ENCODE measurements at regions not wholly inside any gene's neighbourhood (a gene's known extent, or its start where the extent isn't known, plus 50 kb on each side); places are given as distances from the start of the nearest gene placed in this dataset.
"Not testable (repeated sequence)": the region's sequence is repeated elsewhere in the genome, so short reads cannot be mapped to it uniquely, and the experiment has no call there.

DNA sequence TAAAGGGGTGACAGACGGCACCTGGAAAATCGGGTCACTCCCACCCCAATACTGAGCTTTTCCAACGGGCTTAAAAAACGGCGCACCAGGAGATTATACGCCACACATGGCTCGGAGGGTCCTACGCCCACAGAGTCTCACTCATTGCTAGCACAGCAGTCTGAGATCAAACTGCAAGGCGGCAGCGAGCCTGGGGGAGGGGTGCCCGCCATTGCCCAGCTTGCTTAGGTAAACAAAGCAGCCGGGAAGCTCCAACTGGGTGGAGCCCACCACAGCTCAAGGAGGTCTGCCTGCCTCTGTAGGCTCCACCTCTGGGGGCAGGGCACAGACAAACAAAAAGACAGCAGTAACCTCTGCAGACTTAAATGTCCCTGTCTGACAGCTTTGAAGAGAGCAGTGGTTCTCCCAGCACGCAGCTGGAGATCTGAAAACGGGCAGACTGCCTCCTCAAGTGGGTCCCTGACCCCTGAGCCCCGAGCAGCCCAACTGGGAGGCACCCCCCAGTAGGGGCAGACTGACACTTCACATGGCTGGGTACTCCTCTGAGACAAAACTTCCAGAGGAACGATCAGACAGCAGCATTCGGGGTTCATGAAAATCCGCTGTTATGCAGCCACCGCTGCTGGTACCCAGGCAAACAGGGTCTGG is 162.8 kb upstream of the GJE1 start:
- not testable (repeated sequence) for DNase-seq (ENCODE audit: low read depth, low spot score)

DNA sequence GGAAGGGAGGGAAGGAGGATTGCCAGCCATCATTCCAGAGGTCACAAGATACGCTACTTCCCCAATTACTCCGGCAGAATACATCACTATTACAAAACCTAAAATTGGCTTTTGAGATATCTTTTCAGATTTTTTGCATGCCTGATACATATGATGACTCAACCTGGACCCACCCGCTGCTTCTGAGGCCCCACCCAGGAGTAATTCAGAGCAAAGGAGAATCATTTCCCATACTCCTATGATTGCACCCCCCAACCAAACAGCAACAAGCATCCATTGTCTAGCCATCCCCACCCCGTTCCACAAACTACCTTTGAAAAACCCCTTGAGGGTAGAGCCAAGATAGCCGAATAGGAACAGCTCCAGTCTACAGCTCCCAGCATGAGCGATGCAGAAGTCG is 163.5 kb upstream of the GJE1 start:
- DNase-seq (ENCODE audit: low read depth, low spot score): no peak

DNA sequence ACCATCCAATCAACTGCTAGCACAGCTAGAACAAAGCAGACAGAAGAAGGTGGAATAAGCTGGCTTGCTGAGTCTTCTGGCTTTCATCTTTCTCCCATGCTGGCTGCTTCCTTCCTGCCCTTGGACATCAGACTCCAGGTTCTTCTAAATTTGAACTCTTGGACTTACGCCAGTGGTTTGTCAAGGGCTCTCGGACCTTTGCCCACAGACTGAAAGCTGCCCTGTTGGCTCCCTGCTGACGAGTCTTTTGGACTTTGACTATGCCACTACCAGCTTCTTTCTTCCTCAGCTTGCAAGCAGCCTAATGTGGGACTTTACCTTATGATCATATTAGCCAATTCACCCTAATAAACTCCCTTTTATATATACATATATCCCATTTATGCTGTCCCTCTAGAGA is 164.1 kb upstream of the GJE1 start:
- no peak for DNase-seq (ENCODE audit: low read depth, low spot score)

DNA sequence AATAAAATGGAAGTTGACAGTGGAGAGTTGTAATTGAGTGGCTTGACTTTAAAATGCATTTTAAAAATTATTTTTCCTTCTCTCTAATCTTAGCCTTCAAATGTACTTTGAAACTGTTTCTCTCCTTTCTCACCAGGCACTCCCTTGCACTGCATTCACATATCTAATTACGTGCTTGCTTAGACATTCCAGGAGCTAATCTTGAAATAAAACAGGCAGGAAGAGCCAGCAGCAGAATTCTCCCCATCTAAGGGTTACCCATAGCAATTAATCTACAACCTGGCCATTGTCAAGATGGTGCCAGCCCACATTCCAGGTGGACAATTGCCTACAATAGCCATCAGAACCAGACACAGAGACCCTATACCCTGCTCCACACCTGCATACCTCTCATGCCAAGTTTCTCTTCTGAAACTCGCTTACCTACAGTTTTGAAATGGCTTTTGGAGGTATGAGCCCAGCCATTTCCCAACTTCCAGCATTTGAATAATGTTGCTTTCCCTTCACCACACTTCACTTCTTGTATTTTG is 167.6 kb upstream of the GJE1 start:
- no peak for DNase-seq (ENCODE audit: low read depth, low spot score)

DNA sequence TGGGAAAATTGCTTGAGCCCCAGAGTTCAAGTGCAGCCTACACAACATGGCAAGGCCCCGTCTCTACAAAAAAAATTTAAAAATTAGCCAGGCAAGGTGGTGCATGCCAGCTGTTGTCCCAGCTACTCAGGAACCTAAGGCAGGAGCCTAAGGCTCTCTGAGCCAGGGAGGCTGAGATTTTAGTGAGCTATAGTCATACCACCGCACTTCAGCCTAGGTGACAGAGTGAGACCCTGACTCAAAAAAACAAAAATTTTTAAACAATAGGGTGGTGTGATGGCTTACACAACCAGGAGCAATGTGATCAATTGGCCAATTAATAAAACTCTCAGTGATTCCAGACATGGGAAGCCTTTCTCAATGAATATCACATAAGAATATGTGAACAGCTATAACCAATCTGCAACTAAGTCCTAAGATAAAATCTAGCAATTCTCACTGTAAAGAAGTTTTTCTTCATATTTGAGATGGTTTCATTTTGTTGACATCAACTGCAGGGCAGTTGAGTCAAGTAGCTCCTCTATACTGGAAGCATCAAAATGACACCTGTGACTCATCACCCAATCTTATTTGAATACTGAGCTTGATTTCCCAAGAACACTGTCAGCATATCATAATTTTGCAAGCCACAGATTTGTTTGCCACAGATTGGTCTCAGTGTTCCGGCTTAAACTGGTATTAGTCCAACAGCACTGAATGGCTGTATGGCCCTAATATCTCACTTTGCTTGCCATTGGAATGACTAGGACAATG is 169.0 kb upstream of the GJE1 start:
- DNase-seq (ENCODE audit: low read depth, low spot score): no peak

DNA sequence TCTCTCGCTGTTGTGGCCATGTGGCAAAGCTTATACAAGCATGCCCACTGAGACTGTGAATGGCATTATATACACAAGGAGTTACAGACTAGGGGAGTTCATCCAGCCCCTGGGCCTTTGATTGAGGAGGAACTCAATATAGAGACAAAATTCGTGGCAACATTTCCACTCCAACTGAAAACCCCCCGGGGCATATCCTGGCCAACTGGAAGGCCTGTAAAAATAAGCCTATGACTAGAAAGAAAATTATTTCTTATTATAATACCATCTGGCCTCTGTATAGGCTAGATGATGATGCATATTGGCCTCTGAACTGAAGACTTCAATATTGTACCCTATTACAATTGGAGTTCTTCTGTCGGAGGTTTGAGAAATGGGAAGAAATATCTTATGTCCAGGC is 175.5 kb upstream of the GJE1 start:
- no peak for DNase-seq (ENCODE audit: low read depth, low spot score)

DNA sequence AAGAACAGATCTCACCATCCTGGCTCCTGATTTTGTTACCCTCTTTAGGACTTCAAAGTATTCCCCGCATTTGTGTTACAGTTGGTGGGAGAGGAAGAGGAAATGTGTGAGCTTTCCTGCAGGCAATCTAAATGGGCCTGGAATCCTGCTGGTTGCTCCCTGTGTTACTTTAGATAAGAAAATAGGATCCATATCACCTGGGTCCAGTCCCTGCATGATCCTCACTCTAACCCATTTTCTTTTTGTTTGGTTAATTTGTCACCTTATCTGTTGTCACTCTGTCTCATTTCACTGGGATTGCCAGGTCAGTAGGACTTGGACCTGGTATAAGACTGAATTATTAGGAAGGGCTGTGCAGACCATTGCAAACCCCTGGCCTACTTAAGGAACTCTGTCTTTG is 175.9 kb upstream of the GJE1 start:
- DNase-seq (ENCODE audit: low read depth, low spot score): no peak

DNA sequence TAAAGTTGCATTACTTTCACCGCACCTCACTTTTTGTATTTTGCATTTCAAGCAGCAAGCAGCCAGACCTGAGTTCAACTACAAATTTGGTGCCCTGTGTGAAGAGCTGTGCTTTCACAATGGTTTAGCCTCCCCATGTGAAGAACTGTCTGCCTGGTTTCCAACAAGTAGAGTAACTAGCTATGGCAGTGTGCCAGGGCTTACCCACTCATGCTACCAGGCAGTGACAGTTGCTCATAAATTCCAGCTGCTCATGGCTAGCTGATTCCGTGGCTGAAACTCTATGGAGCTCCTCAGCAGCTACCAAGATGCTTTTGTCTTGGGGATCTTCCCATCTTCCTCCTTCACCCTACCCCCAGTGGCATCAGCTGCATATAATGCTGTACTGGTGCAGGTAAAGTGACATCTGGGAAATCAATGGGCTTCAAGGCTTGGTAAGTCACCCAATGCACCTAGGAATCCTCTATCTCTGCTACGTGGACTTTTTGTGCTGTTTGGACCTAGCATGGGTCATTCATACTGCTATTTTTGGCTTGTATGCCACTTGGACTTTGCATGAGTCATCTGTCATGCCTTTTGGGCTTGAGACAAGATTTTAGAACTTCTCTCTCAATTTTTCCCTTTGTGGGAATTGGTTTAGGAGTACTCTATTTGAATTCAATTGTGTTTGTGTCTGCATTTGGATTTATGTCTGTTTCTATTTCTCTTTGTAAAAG is 176.5 kb upstream of the GJE1 start:
- DNase-seq (ENCODE audit: low read depth, low spot score): no peak

DNA sequence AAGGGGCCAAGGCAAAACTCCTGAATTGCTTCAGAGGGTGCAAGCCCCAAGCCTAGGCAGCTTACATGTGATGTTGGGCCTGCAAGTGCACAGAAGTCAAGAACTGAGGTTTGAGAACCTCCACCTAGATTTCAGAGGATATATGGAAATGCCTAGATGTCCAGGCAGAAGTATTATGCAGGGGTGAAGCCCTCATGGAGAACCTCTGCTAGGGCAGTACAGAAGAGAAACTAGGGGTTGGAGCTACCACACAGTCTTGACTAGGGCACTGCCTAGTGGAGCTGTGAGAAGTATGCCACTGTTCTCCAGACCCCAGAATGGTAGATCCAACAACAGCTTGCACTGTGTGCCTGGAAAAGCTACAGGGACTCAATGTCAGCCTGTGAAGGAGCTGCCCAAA is 179.7 kb upstream of the GJE1 start:
- DNase-seq (ENCODE audit: low read depth, low spot score): no peak

DNA sequence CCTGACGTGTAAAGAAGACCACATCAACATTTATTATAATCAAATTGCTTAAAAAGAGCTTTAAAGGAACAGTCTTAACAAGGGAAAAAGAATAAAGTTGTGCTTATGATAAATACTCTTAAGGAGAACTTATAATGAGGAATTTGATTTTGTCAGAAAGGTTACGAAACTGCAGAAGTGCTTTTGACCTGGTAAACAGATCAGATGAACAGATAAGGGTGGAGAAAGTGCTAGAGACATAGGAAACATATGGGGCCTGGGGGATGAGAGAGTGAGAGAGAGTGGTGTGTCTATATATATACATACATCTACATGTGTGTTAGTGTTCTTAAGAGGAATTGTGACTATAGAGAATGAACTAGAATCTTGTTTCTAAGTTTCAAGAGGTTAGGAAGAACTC is 186.2 kb upstream of the GJE1 start:
- DNase-seq (ENCODE audit: low read depth, low spot score): no peak

DNA sequence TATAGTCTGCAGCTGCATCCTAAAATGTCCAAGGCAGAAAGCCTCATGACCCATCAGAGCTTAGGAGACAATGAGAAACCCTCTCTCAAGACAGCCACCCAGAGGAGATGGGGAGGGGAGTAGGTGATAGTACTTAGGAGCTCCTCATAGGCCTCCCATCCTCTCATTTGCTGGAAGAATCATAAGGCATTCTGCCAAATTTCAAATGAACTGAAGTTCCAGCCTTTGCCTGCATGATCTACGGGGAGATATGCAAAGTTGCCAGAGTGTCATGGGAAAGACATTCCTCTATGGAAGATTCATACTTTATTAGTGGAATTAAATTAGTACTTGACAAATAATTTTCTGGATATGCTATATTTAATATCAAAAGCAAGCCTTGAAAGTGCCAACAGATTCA is 194.1 kb upstream of the GJE1 start:
- DNase-seq (ENCODE audit: low read depth, low spot score): no peak

DNA sequence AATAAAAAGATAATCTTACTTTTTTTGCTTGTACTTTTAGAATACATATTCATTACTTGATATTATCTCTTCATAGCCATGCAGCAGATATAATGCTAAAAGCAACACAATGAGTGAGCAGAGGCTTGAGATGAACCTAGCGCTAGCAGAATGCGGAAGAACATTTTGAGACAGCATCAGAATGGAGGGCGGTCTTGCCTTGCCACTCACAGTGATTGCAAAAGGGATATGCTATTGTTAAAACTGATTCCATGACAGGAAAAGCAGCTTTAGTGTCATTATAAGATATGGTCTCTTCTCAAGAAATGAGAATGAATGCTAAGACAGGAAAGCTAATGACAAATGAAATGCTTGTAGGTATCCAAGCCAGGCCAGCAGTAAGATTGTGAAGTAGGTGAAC is 200.0 kb upstream of the GJE1 start:
- no peak for DNase-seq (ENCODE audit: low read depth, low spot score)

DNA sequence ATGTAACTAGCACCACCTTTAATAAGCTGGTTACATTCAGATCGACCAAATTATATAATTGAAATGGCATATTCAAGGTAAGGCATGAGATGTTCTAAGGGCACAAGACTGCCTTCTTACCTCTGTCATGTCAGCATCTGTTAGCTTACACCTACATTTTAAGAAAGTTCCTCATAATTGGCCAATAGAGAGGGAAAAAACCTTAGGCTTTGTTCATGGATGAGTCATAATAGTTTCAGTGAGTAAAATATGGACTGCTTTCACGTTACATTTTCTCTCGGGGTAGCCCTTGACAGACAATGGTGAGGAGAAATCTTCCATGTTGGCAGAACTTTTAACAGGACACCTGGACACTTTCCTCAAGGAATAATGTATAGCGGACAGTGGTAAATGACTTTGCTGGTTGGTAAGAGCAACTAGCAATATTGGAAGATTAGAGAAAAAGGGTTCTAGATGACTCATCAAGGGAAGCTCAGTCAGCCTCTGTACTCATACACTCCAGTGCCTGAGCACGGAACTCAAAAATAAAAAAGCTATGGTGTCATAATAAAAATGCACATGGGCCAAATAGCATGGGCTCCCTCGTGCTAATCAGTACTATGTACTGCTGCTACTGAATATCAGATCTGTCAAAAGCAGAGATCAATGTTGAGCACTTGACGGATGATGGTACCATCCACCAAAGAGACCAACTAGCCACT is 206.4 kb upstream of the GJE1 start:
- not testable (repeated sequence) for DNase-seq (ENCODE audit: low read depth, low spot score)

DNA sequence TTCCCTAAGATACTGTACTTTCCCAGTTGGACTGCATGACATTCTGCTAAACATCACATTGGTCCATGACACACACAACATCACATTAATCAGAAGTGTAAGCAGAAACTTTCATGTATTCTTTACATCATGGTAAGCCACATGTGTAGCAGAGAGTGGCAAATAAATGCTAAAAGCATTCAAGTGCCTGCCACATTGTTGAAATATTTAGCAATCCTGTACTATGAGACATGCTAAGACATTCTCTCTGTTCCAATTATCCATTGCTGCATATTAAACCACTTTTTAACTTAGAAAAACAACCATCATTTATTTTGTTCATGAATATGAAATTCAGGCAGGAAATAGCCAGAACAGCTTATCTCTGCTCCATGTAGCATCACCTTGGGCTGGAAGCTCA is 207.7 kb upstream of the GJE1 start:
- DNase-seq (ENCODE audit: low read depth, low spot score): no peak

DNA sequence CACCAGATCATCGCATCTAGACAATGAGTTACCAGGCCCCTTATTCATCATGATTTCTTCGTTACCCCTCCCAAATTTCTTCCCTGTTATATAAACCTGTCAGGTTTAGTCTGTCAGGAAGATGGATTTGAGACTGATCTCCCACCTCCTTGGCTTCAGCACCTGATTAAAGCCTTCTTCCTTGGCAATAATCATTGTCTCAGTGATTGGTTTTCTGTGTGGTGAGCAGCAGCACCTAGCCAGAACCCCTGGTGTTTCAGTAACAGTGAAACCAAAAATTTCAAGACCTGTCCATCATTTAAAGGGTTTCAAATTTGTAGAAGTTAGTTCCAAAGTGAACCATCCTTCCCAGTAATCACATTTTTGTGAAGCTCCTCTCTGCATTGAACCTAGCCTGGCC is 209.8 kb upstream of the GJE1 start:
- no peak for DNase-seq (ENCODE audit: low read depth, low spot score)

DNA sequence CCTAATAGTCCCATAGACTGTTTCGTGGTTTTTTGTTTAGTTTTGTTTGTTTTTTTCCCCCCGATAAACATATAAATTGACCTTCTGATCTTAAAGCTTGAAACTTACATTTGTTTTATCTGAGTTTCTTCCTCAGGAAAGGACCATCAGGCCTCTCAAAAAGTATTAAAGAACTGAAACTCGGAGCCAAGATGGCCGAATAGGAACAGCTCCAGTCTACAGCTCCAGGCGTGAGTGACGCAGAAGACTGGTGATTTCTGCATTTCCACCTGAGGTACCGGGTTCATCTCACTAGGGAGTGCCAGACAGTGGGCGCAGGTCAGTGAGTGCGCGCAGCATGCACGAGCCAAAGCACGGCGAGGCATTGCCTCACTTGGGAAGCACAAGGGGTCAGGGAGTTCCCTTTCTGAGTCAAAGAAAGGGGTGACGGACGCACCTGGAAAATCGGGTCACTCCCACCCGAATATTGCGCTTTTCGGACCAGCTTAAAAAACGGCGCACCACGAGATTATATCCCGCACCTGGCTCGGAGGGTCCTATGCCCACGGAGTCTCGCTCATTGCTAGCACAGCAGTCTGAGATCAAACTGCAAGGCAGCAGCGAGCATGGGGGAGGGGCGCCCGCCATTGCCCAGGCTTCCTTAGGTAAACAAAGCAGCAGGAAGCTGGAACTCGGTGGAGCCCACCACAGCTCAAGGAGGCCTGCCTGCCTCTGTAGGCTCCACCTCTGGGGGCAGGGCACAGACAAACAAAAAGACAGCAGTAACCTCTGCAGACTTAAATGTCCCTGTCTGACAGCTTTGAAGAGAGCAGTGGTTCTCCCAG is 215.8 kb upstream of the GJE1 start:
- DNase-seq (ENCODE audit: low read depth, low spot score): not testable (repeated sequence)

DNA sequence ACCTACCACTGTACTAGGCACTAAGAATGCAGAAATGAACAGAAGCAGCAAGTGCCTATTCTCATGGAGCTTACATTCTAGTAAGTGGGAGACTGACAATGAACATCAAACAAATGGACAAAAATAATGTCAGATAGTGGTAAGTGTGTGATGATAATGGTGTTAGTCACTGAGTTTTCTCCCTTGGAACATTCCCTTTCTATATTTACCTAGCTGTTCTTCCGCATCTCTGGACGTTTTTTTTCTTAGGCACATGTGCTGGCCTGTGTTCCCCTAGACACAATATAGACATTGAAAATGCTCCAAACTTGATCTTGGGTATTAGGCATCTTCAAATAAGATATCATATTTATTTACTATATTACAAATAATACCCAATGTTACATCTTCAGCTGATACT is 218.1 kb upstream of the GJE1 start:
- no peak for DNase-seq (ENCODE audit: low read depth, low spot score)

DNA sequence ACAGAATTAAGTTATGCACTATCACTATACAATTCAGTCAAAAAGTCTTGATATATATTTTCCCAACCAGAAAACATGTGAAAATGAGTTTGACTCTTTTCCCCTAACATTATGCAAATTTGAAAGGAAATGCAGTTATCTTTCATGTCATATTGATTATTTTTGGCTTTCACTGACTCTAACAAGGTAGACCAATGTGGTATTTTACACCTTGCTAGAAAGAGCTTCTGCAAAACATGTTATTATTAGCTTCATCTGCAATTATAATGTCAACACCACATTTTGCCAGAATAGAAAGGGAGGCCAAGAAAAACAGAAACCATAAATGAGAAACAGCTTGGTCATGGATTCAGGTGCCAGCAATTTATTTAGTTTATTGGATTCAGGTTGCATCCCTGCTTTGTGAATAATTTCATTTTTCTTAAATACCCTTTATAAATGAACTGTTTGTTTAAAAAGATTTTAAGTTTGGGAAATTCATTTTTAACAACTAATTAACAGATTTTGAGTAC is 226.1 kb upstream of the GJE1 start:
- DNase-seq (ENCODE audit: low read depth, low spot score): no peak

DNA sequence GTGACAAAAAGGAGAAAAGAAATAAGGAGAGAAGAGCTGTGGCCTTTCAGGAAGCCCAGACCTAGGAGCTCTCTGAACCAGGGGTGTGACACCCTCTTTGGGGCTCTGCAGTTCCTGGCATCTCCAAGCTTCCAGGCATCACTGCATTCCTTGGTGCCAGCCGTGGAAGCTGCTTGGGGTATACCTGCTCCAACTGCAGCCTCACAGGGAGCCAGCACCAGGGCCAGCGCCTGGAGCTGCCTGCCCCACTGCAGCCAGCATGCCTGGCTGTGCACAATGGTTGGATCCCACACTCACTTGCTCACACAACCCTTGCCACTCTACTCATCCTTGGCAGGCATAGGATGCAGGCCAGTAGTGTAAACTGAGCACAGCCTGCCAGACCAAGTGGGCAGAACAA is 242.1 kb upstream of the GJE1 start:
- no peak for DNase-seq (ENCODE audit: low read depth, low spot score)

DNA sequence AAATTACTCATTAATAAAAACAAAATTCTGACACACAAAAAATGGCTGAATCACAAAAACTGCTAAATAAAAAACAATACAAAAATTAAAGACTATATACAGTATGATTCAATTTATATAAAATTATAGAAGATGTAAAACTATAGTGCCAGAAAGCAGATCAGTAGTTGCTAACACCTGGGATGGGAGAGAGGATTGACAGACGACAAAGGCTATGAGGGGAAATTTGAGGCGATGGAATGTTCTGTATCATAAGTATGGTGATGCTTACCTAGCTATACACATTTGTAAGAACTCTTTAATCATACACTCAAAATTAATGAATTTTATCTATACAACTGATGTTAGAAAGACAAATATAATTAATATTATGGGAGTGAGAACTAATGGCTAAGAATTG is 247.9 kb upstream of the GJE1 start:
- no peak for DNase-seq (ENCODE audit: low read depth, low spot score)

DNA sequence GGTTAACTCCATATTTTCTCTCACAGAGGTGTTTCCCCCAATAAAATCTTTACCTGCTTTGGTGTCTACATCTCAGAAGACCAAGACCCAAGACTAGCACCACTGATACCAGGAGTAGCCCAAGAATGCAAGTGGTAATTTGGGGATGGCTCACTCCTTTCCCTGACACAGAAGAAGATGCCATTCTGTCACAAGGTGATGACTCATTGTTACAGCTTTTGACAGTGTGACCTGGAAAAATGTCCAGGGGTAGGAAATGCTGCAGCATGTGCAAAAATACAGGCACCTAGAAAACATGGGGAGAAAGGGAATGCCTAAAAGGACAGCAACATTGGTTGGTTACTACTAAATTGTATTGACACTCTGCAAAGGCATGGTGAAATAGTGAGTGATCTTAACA is 254.0 kb upstream of the GJE1 start:
- DNase-seq (ENCODE audit: low read depth, low spot score): no peak

Data from pulmonary artery endothelial cell (primary cell).